Karpas-422 (cell line): ENCODE measurements at regions not wholly inside any gene's neighbourhood (a gene's known extent, or its start where the extent isn't known, plus 50 kb on each side); places are given as distances from the start of the nearest gene placed in this dataset.

Experiments
- DNase-seq: peaks from one replicate; pipeline ENCODE4 v3.0.0-alpha.2; 2015
- H2AFZ ChIP-seq: fragments of 200-600 bp; sonication (generic); 2 replicates; pipeline ENCODE4 v1.6.1; 2014; ENCODE audit warnings: antibody characterized with exemption, low read length, mixed read lengths
- H3K27ac ChIP-seq: fragments of 200-600 bp; sonication (generic); 2 replicates; pipeline ENCODE4 v1.5.1; 2014; ENCODE audit warnings: mild to moderate bottlenecking, low read length, moderate library complexity
- H3K27me3 ChIP-seq: fragments of 200-600 bp; sonication (generic); 2 replicates; pipeline ENCODE4 v1.6.1; 2014; ENCODE audit warnings: low read length, mixed read lengths
- H3K36me3 ChIP-seq: fragments of 200-600 bp; sonication (generic); 2 replicates; pipeline ENCODE4 v1.6.1; 2014; ENCODE audit warnings: low read length, mixed read lengths; ENCODE audit not compliant: insufficient read depth
- H3K4me1 ChIP-seq: fragments of 200-600 bp; sonication (generic); 2 replicates; pipeline ENCODE4 v1.6.1; 2014; ENCODE audit warnings: mild to moderate bottlenecking, low read length, mixed read lengths
- H3K4me2 ChIP-seq: fragments of 200-600 bp; sonication (generic); 2 replicates; pipeline ENCODE4 v1.6.1; 2014; ENCODE audit warnings: low read length, low read depth, mild to moderate bottlenecking; ENCODE audit not compliant: poor library complexity, severe bottlenecking
- H3K4me3 ChIP-seq: fragments of 200-600 bp; sonication (generic); 2 replicates; pipeline ENCODE4 v1.5.1; 2014; ENCODE audit warnings: mild to moderate bottlenecking, antibody characterized with exemption, low read length, mixed read lengths
- H3K79me2 ChIP-seq: fragments of 200-600 bp; sonication (generic); 2 replicates; pipeline ENCODE4 v1.6.1; 2014; ENCODE audit warnings: mild to moderate bottlenecking, low read length, mixed read lengths
- H3K9ac ChIP-seq: fragments of 200-600 bp; sonication (generic); 2 replicates; pipeline ENCODE4 v1.6.0; 2014; ENCODE audit warnings: low read length
- H3K9me2 ChIP-seq: fragments of 200-600 bp; sonication (generic), shearing (Covaris generic); replicated peaks from 2 replicates; pipeline ENCODE4 v1.6.0; 2014; ENCODE audit warnings: mild to moderate bottlenecking, low read length, moderate library complexity; ENCODE audit not compliant: insufficient read depth
- H3K9me3 ChIP-seq: fragments of 300-700, 200-600 bp; sonication (generic); 2 replicates; pipeline ENCODE4 v1.6.1; 2014; ENCODE audit warnings: low read length, mixed read lengths
- H4K20me1 ChIP-seq: fragments of 200-600 bp; sonication (generic); 2 replicates; pipeline ENCODE4 v1.6.1; 2014; ENCODE audit warnings: mild to moderate bottlenecking, antibody characterized with exemption, low read length, low read depth; ENCODE audit not compliant: insufficient read depth

DNA sequence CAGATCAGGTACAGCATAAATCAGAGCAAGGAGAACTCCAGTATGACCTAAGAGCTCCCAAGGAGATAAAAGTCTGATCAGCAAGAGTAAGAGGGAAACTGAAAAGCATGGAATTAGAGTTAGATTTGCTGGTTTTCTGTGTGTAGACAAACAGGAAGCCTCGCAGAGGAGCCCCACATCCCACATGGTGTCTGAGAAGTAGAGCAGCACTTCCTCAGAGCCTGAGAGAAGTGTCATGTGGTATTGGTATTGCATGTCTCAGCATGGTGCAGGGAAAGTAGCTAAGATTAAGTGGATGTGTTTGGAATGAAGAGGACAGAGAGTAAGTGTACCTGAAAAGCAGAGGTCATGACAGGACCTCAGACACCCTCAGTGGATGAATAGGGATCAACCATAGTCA lies 175.4 kb upstream of the GBE1 start:
- H3K27ac ChIP-seq, result no peak overlapping the region
- H3K4me1 ChIP-seq, result no peaks in the 10 kb centered on the region
- no peaks in the 10 kb centered on the region for H3K9me3 ChIP-seq
- no peak for DNase-seq
- H4K20me1 ChIP-seq, result no peaks in the 10 kb centered on the region
- no peak overlapping the region for H3K9ac ChIP-seq
- H2AFZ ChIP-seq, result no peak overlapping the region
- H3K79me2 ChIP-seq, result no peaks in the 10 kb centered on the region
- H3K4me2 ChIP-seq, result no peak overlapping the region
- H3K36me3 ChIP-seq, result no peaks in the 10 kb centered on the region
- H3K27me3 ChIP-seq, result no peaks in the 10 kb centered on the region; the same call in 1 of the 2 replicates
- no peak overlapping the region for H3K4me3 ChIP-seq
- no peaks in the 10 kb centered on the region for H3K9me2 ChIP-seq

DNA sequence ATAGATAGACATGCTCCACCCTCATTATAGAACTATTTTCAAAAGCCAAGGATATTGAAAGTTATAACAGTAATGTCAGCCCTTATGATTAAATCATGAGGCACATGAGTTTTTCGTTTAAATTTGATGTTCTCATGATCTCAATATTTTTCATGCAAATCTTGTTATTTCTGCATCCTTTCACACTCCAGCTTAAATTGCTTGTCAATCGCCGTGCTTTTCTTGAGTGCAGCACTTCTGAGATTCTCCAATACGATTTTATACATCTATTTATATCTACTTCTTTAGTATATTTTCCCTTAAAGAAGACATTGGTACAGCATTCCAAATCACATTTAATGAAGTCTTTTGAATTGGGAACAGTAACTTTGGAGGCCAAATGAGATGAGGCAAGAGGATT lies 171.2 kb upstream of the GBE1 start:
- no peak for DNase-seq

DNA sequence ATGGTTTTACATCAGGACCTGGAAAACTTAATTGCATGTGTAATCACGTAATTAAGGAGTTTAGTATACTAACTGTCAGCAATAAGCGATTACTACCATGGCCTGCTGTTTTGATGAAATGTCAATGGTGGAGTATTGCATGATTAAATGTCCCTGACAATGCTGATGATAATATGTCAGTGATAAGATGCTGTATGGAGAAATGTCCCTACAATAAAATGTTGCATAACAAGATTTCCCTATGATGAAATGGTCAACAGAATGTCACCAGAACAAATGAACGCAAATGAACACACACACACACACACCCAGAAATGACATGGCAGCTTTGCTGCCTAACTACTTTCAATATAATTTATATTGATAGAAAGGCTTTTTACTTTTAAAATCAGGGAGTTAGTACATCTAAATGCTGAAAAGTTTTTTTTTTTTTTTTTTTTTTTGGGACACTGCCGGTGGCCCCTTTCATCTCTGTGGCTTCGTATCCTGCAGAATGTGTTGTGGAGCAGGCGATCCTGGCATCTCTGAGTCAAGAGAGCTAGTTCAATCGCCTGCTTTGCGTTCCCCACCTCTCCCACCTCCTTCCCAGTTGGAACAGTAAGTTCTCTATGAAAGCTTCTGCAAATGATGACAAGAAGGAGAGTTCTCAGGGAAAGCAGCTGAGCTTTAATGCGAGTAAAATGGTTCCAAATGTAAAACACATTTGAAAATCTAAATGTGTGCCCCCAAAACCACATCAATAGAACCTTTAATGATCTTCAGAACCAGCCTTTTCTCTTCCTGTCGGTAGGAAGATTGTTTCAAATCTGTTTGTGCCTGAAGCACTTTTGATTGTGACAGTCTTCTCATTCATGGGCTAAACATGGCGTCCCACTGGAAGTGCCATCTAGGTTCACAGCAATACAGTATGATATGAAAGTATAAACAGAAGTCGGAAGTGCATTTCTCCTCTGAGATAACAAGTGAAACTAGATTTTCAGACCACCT lies 170.1 kb upstream of the GBE1 start:
- no peak overlapping the region for H3K4me3 ChIP-seq
- no peaks in the 10 kb centered on the region; the same call in 1 of the 2 replicates for H3K27me3 ChIP-seq
- no peak overlapping the region for H3K4me2 ChIP-seq
- no peak overlapping the region for H3K9ac ChIP-seq
- no peaks in the 10 kb centered on the region for H3K4me1 ChIP-seq
- DNase-seq, result no peak
- H2AFZ ChIP-seq, result no peak overlapping the region
- no peaks in the 10 kb centered on the region for H3K79me2 ChIP-seq
- H4K20me1 ChIP-seq, result no peaks in the 10 kb centered on the region
- no peaks in the 10 kb centered on the region for H3K9me2 ChIP-seq
- no peak overlapping the region for H3K27ac ChIP-seq
- H3K36me3 ChIP-seq, result no peaks in the 10 kb centered on the region
- H3K9me3 ChIP-seq, result no peaks in the 10 kb centered on the region

More for the DNA sequence above, 171.2 kb upstream of the GBE1 start:
- H2AFZ ChIP-seq, result no peak overlapping the region
- H4K20me1 ChIP-seq, result no peaks in the 10 kb centered on the region
- no peak overlapping the region for H3K4me2 ChIP-seq
- no peak overlapping the region for H3K27ac ChIP-seq
- no peaks in the 10 kb centered on the region for H3K4me1 ChIP-seq
- H3K9me3 ChIP-seq, result no peaks in the 10 kb centered on the region
- no peaks in the 10 kb centered on the region for H3K79me2 ChIP-seq
- no peaks in the 10 kb centered on the region for H3K36me3 ChIP-seq
- H3K27me3 ChIP-seq, result no peaks in the 10 kb centered on the region; the same call in 1 of the 2 replicates
- no peak overlapping the region for H3K4me3 ChIP-seq
- H3K9me2 ChIP-seq, result no peaks in the 10 kb centered on the region
- no peak overlapping the region for H3K9ac ChIP-seq

DNA sequence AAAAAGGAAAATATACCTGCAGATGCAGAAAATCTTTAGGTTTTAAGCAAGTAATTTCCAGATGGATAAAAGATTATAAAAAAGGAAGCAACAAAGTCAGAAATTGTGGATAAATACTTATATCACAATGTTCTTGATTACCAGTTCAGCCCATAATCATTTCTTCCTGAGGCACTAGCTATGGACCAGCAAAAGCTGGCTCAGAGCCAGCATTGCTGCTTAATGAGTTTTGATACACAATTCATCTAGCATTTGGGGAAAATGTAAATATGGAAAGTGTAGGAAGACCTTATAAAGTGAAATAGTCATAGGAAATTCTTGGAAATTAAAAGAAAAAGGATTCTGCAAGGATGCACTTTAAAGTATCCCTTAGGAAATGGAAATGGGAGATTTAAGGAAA lies 168.3 kb upstream of the GBE1 start:
- Histone ChIP-seq H2AFZ (no peak overlapping the region), H4K20me1 (no peaks in the 10 kb centered on the region), H3K4me1 (no peaks in the 10 kb centered on the region), H3K9me3 (no peaks in the 10 kb centered on the region), H3K9ac (no peak overlapping the region), H3K9me2 (no peaks in the 10 kb centered on the region), H3K27me3 (no peaks in the 10 kb centered on the region; the same call in 1 of the 2 replicates), H3K79me2 (no peaks in the 10 kb centered on the region), H3K36me3 (no peaks in the 10 kb centered on the region), H3K27ac (no peak overlapping the region), H3K4me3 (no peak overlapping the region), H3K4me2 (no peak overlapping the region)
- no peak for DNase-seq

GRCh38 chr3:81927811-81928210 lies 166.4 kb upstream of the GBE1 start:
- H2AFZ ChIP-seq, result no peak overlapping the region
- H3K36me3 ChIP-seq, result no peaks in the 10 kb centered on the region
- H3K9ac ChIP-seq, result no peak overlapping the region
- no peak overlapping the region for H3K27ac ChIP-seq
- H3K79me2 ChIP-seq, result no peaks in the 10 kb centered on the region
- DNase-seq, result no peak
- H3K27me3 ChIP-seq, result no peaks in the 10 kb centered on the region; the same call in 1 of the 2 replicates
- H3K9me3 ChIP-seq, result no peaks in the 10 kb centered on the region
- H4K20me1 ChIP-seq, result no peaks in the 10 kb centered on the region
- no peak overlapping the region for H3K4me2 ChIP-seq
- no peaks in the 10 kb centered on the region for H3K4me1 ChIP-seq
- no peaks in the 10 kb centered on the region for H3K9me2 ChIP-seq
- no peak overlapping the region for H3K4me3 ChIP-seq

- Histone ChIP-seq H3K4me2 (no peak overlapping the region), H3K4me1 (no peaks in the 10 kb centered on the region), H3K36me3 (no peaks in the 10 kb centered on the region), H3K9ac (no peak overlapping the region), H4K20me1 (no peaks in the 10 kb centered on the region), H3K9me3 (no peaks in the 10 kb centered on the region), H3K4me3 (no peak overlapping the region), H3K79me2 (no peaks in the 10 kb centered on the region), H3K27me3 (no peaks in the 10 kb centered on the region), H3K27ac (no peak overlapping the region), H2AFZ (no peak overlapping the region), H3K9me2 (no peaks in the 10 kb centered on the region)
- DNase-seq, result no peak
Measured at GRCh38 chr3:81925385-81925784, 163.9 kb upstream of the GBE1 start.

DNA sequence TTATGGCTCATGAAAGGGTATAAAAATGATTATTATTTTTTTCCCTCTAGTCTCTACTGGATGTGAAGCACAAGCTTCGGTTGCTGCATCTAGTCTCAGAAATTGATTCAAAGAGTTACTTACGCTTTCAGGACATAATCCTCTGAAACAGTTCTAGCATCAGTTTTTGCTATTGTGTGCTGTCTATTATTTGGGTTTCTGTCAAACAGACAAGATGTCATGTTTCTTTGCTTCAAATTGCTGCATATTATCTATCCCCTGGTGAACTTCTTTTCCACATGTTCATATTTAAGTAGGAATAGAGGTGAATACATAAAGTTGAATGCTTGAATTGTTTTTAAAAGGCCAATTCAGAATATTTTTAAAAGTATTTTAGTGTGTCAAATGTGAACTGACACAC lies 161.6 kb upstream of the GBE1 start:
- H3K36me3 ChIP-seq, result no peaks in the 10 kb centered on the region
- H3K27me3 ChIP-seq, result no peaks in the 10 kb centered on the region
- no peaks in the 10 kb centered on the region for H3K9me2 ChIP-seq
- H3K79me2 ChIP-seq, result no peaks in the 10 kb centered on the region
- no peaks in the 10 kb centered on the region for H3K4me1 ChIP-seq
- H3K9me3 ChIP-seq, result no peaks in the 10 kb centered on the region
- H3K9ac ChIP-seq, result no peak overlapping the region
- no peak overlapping the region for H3K4me3 ChIP-seq
- no peak overlapping the region for H3K4me2 ChIP-seq
- no peak overlapping the region for H2AFZ ChIP-seq
- no peaks in the 10 kb centered on the region for H4K20me1 ChIP-seq
- H3K27ac ChIP-seq, result no peak overlapping the region
- DNase-seq, result no peak

DNA sequence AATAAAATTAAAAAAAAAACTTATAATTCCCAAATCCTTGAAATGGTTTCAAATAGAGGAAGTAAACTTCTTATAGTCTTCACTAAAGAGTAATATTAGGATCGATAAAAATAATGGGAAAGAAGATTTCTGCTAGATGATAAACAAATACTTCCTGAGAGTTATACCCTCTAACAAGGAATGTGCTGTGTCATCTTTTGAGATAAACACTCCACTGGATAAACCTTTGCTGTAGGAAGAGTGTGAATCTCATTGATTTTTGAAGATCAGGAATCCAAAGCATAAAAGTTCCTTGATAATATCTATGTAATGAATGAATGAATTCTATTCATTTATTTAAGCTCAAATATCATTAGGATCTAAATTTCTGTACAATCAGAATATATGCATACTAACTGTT lies 161.0 kb upstream of the GBE1 start:
- Histone ChIP-seq H3K4me3 (no peak overlapping the region), H3K36me3 (no peaks in the 10 kb centered on the region), H3K27me3 (no peaks in the 10 kb centered on the region), H4K20me1 (no peaks in the 10 kb centered on the region), H3K9me2 (no peaks in the 10 kb centered on the region), H3K79me2 (no peaks in the 10 kb centered on the region), H3K4me2 (no peak overlapping the region), H3K4me1 (no peaks in the 10 kb centered on the region), H3K9ac (no peak overlapping the region), H3K9me3 (no peaks in the 10 kb centered on the region), H2AFZ (no peak overlapping the region), H3K27ac (no peak overlapping the region)
- no peak for DNase-seq
